ENCODE measurements at regions not wholly inside any gene's neighbourhood (a gene's known extent, or its start where the extent isn't known, plus 50 kb on each side); places are given as distances from the start of the nearest gene placed in this dataset.

- Histone ChIP-seq H3K4me2 (ENCODE audit: control insufficient read depth, insufficient read depth) (no peak overlapping the region), H3K27ac (ENCODE audit: control insufficient read depth, insufficient read depth) (no peak overlapping the region), H3K27me3 (replicated peaks in 1 of 2; ENCODE audit: control insufficient read depth in 2 of 2, insufficient read depth in 2 of 2, low read length in 1 of 2) (no peaks in the 10 kb centered on the region), H3K9ac (ENCODE audit: control insufficient read depth, insufficient read depth, low read length) (no peak overlapping the region), H3K4me3 (no peak overlapping the region), H3K4me1 (ENCODE audit: control insufficient read depth, insufficient read depth, low read length) (no peaks in the 10 kb centered on the region), H2AFZ (ENCODE audit: control insufficient read depth, low read depth, low read length) (no peak overlapping the region), H3K79me2 (ENCODE audit: control insufficient read depth, insufficient read depth, low read length) (no peaks in the 10 kb centered on the region), H4K20me1 (ENCODE audit: control insufficient read depth, insufficient read depth) (no peaks in the 10 kb centered on the region), H3K9me3 (replicated peaks; ENCODE audit: control insufficient read depth, insufficient read depth, low read length) (no peaks in the 10 kb centered on the region; the same call in 2 of the 3 replicates), H3K36me3 (ENCODE audit: control insufficient read depth in 2 of 2, insufficient read depth in 2 of 2, low read length in 1 of 2) (no peaks in the 10 kb centered on the region)
- intact Hi-C loops (cut with micrococcal nuclease; ENCODE audit: unreplicated experiment), result no loop called here
- SMC1A ChIA-PET (ENCODE audit: uncharacterized antibody, unreplicated experiment), result no interaction called here
- TF ChIP-seq TCF12 (IDR thresholded peaks at IDR 0.05; ENCODE audit: low read depth, low read length) (no peak), GABPA (IDR thresholded peaks at IDR 0.05; ENCODE audit: low read depth) (no peak), FOS (IDR thresholded peaks at IDR 0.05; ENCODE audit: borderline replicate concordance, extremely low read depth, insufficient read length) (no peak), SP1 (IDR thresholded peaks at IDR 0.05; ENCODE audit: low read depth, low read length) (no peak), ZBTB4 (CRISPR knock-in tag; IDR thresholded peaks at IDR 0.05) (no peak), USF2 (IDR thresholded peaks at IDR 0.05; ENCODE audit: borderline replicate concordance, low read depth, low read length) (no peak), SRF (IDR thresholded peaks at IDR 0.05; ENCODE audit: low read depth in 2 of 2, low read length in 2 of 2) (no peak), HDGF (IDR thresholded peaks at IDR 0.05) (no peak), PAX5 (IDR thresholded peaks at IDR 0.05; ENCODE audit: borderline replicate concordance, low read depth, low read length) (no peak), KLF5 (IDR thresholded peaks at IDR 0.05; ENCODE audit: partially characterized antibody) (no peak), RBBP5 (conservative IDR thresholded peaks at IDR 0.05) (no peak), RB1 (IDR thresholded peaks at IDR 0.05; ENCODE audit: borderline replicate concordance) (no peak), WRNIP1 (IDR thresholded peaks at IDR 0.05; ENCODE audit: borderline replicate concordance, low read depth, low read length) (no peak), PBX3 (IDR thresholded peaks at IDR 0.05; ENCODE audit: insufficient replicate concordance, low read depth, low read length) (no peak)
- no TSS peak for BruUV-seq (replicated peaks)
- RAD21 ChIA-PET (ENCODE audit: unreplicated experiment), result interaction anchor here (0.6 kb wide), 1 partner anchor 226 kb away, joined by 3 read pairs; no protein-coding TSS in a partner anchor
- DNase-seq (ENCODE audit: low read depth, low spot score) (no peak), FAIRE-seq (no peak), ATAC-seq (no peak)
- POLR2A ChIA-PET, result no interaction called here
- in situ Hi-C loops (cut with MboI), result no loop called here
- CTCF ChIA-PET, result no interaction called here
These were observed 185.6 kb upstream of the STARD13 start for GRCh38 chr13:33471204-33471603.

Measured in GM12878 (cell line).